CD4-positive, alpha-beta T cell (primary cell): ENCODE measurements at regions not wholly inside any gene's neighbourhood (a gene's known extent, or its start where the extent isn't known, plus 50 kb on each side); places are given as distances from the start of the nearest gene placed in this dataset.

Experiments
- ATAC-seq: fragments of 200-7000 bp; cut with Tn5 transposase; one replicate; pipeline ENCODE4 v1.10.0; 2022; ENCODE audit warnings: mild to moderate bottlenecking; ENCODE audit not compliant: poor library complexity
- CTCF ChIA-PET: fragments of 350-600 bp; sonication (Branson Sonifier 250); formaldehyde crosslinking; loops from one replicate; lab custom pipeline; 2021; ENCODE audit warnings: antibody characterized with exemption, inconsistent platforms; lab: Charles Lee
- POLR2A ChIA-PET: fragments of 350-600 bp; sonication (Branson Sonifier 250); formaldehyde crosslinking; loops from one replicate; lab custom pipeline; 2021; ENCODE audit warnings: antibody characterized with exemption, inconsistent platforms; lab: Charles Lee
- DNase-seq, 14 experiments: peaks; one replicate each; pipeline ENCODE4 v3.0.0-alpha.2; 2013 to 2020; ENCODE audit warnings: mixed read lengths in 2 of 14
- H3K27ac ChIP-seq, 2 donors: one replicate each; pipeline versions ENCODE4 v1.5.1 to v1.7.0; 2013; ENCODE audit warnings: low read length in 2 of 2, low read depth in 1 of 2, mild to moderate bottlenecking in 1 of 2
- H3K27me3 ChIP-seq, 2 experiments: 1 replicate in 1 of 2; 2 replicates in 1 of 2; pipeline versions ENCODE4 v1.6.1 to v1.7.0; 2013; ENCODE audit warnings: low read length in 2 of 2, control low read depth in 1 of 2, mild to moderate bottlenecking in 1 of 2, moderate library complexity in 1 of 2; ENCODE audit not compliant: insufficient read depth in 2 of 2, control insufficient read depth in 1 of 2
- H3K36me3 ChIP-seq: one replicate; pipeline ENCODE4 v1.6.1; 2013; ENCODE audit warnings: low read length, control low read depth; ENCODE audit not compliant: insufficient read depth
- H3K4me1 ChIP-seq: one replicate; pipeline ENCODE4 v1.6.1; 2013; ENCODE audit warnings: low read length, control low read depth; ENCODE audit not compliant: insufficient read depth
- H3K4me3 ChIP-seq: one replicate; pipeline ENCODE4 v1.5.1; 2013; ENCODE audit warnings: mild to moderate bottlenecking, low read length, moderate library complexity
- H3K9me3 ChIP-seq, 2 experiments: 1 replicate in 1 of 2; 2 replicates in 1 of 2; pipeline versions ENCODE4 v1.6.1 to v1.7.0; 2013; ENCODE audit warnings: low read length in 2 of 2, mild to moderate bottlenecking in 2 of 2, control low read depth in 1 of 2, moderate library complexity in 1 of 2; ENCODE audit not compliant: control insufficient read depth in 1 of 2, insufficient read depth in 1 of 2
- H3K27ac Mint-ChIP-seq: one replicate; pipeline ENCODE4 v1.8.0; 2020; ENCODE audit warnings: mixed read lengths
- H3K27me3 Mint-ChIP-seq: one replicate; pipeline ENCODE4 v1.8.0; 2021; ENCODE audit warnings: mixed read lengths
- H3K36me3 Mint-ChIP-seq: one replicate; pipeline ENCODE4 v1.8.0; 2021; ENCODE audit warnings: low read depth, mixed read lengths
- H3K4me1 Mint-ChIP-seq: one replicate; pipeline ENCODE4 v1.8.0; 2021; ENCODE audit warnings: low read depth, mixed read lengths
- H3K4me3 Mint-ChIP-seq: one replicate; pipeline ENCODE4 v1.8.0; 2020; ENCODE audit warnings: mild to moderate bottlenecking, mixed read lengths
- H3K9me3 Mint-ChIP-seq: one replicate; pipeline ENCODE4 v1.8.0; 2020; ENCODE audit warnings: mixed read lengths
- intact Hi-C, 2 experiments: fragments of 100-400 bp; cut with DNase I in 1 of 2; cut with micrococcal nuclease in 1 of 2; formaldehyde crosslinking; loops; one replicate each; pipeline versions ENCODE4 v1.15.1 to v1.9.0; 2023 to 2025; cut with DNase I, micrococcal nuclease
- TF ChIP-seq, protein P1 (sequence below): fragments of 200-600 bp; IDR thresholded peaks from one replicate; pipeline ENCODE4 v1.8.0; 2022; ENCODE audit warnings: antibody characterized with exemption, mild to moderate bottlenecking

DNA sequence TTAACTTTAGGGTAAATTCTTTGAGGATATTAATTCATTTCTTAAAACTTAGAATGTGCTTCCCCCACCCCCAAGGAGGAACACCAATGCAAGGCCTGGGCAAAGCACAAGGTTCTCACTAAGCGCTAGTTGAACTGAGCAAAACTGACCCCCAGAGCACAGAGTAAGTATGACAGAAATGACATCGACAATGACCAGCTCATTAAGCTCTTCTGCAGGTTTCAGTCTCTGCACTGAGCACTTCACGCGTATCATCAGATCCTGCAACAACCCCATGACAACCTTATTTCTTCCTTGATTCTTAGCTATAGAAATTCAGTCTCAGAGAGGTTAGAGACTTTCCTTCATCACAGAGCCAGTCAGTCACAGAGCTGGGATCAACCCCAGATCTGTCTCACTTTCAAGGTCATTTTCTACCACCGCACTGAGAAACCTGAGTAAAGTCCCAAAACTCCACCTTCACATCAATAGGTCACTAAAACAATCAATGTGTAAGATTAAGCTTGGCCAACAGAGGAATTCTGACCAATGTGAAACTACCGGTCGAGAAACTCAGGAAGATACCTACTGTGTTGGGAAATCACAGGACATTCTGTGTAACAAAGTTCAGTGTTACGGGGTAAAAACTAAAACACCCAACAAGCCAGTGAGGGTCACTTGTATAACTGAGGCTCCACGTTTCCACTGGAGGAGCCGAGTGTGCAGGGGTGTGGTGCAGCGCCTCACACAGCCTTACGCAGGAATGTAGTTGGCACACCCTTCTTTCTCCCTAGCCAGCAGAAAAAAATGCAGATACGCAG, 129.0 kb upstream of the FOXQ1 start:
- Mint-ChIP-seq H3K27ac (no peak overlapping the region), H3K4me3 (no peak overlapping the region), H3K36me3 (no peaks in the 10 kb centered on the region), H3K27me3 (peaks cover 18% of the 10 kb centered on the region), H3K4me1 (no peaks in the 10 kb centered on the region), H3K9me3 (no peaks in the 10 kb centered on the region)
- ChIA-PET POLR2A (no interaction called here), CTCF (no interaction called here)
- Histone ChIP-seq H3K4me1 (no peaks in the 10 kb centered on the region), H3K27me3 (peaks cover 3 to 4% of the 10 kb centered on the region in 2 experiments), H3K27ac (no peak overlapping the region), H3K9me3 (no peaks in the 10 kb centered on the region), H3K4me3 (no peak overlapping the region), H3K36me3 (no peaks in the 10 kb centered on the region)
- ATAC-seq (no peak), DNase-seq (no peak)
- TF ChIP-seq, protein P1, sequence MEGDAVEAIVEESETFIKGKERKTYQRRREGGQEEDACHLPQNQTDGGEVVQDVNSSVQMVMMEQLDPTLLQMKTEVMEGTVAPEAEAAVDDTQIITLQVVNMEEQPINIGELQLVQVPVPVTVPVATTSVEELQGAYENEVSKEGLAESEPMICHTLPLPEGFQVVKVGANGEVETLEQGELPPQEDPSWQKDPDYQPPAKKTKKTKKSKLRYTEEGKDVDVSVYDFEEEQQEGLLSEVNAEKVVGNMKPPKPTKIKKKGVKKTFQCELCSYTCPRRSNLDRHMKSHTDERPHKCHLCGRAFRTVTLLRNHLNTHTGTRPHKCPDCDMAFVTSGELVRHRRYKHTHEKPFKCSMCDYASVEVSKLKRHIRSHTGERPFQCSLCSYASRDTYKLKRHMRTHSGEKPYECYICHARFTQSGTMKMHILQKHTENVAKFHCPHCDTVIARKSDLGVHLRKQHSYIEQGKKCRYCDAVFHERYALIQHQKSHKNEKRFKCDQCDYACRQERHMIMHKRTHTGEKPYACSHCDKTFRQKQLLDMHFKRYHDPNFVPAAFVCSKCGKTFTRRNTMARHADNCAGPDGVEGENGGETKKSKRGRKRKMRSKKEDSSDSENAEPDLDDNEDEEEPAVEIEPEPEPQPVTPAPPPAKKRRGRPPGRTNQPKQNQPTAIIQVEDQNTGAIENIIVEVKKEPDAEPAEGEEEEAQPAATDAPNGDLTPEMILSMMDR = no peak
- intact Hi-C loops = no loop called here

DNA sequence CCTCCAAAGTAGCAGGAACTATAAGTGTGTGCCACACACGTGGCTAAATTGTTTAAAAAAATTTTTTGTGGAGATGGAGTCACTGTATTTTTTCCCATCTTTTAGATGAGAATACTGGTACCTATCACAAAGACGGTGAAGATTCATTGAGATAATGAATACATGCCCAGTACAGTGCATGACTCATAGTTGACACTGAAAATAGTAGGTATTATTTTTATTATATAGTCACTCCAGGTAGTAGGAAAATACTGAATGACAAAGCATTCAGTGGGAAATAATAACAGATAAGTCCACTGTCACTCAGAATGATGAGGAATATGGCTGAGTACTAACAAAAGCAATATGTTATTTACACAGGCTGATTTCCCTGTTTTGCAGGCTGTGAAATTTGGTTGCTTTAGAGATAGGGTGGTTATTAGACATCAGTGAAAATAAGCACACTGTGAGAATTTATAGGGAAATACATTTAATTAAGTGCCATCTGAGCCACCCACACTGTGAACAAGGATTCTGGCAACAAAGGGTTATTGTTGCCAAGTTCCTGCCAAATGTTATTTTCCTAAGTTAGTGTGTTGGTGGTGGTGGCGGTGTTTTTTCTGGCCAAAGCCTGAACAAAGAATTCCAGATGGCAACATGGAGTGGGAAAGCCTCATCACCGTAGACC, 129.8 kb upstream of the FOXQ1 start:
- Histone ChIP-seq H3K4me1 (no peaks in the 10 kb centered on the region), H3K9me3 (no peaks in the 10 kb centered on the region), H3K36me3 (no peaks in the 10 kb centered on the region), H3K27me3 (peaks cover 4 to 6% of the 10 kb centered on the region in 2 experiments), H3K4me3 (no peak overlapping the region), H3K27ac (no peak overlapping the region)
- Mint-ChIP-seq H3K4me1 (no peaks in the 10 kb centered on the region), H3K27me3 (peaks cover 24% of the 10 kb centered on the region), H3K9me3 (no peaks in the 10 kb centered on the region), H3K36me3 (no peaks in the 10 kb centered on the region), H3K4me3 (no peak overlapping the region), H3K27ac (no peak overlapping the region)
- DNase-seq (no peak), ATAC-seq (no peak)
- intact Hi-C loops = no loop called here
- TF ChIP-seq, protein P1 = no peak
- CTCF ChIA-PET = no interaction called here
- POLR2A ChIA-PET = no interaction called here

DNA sequence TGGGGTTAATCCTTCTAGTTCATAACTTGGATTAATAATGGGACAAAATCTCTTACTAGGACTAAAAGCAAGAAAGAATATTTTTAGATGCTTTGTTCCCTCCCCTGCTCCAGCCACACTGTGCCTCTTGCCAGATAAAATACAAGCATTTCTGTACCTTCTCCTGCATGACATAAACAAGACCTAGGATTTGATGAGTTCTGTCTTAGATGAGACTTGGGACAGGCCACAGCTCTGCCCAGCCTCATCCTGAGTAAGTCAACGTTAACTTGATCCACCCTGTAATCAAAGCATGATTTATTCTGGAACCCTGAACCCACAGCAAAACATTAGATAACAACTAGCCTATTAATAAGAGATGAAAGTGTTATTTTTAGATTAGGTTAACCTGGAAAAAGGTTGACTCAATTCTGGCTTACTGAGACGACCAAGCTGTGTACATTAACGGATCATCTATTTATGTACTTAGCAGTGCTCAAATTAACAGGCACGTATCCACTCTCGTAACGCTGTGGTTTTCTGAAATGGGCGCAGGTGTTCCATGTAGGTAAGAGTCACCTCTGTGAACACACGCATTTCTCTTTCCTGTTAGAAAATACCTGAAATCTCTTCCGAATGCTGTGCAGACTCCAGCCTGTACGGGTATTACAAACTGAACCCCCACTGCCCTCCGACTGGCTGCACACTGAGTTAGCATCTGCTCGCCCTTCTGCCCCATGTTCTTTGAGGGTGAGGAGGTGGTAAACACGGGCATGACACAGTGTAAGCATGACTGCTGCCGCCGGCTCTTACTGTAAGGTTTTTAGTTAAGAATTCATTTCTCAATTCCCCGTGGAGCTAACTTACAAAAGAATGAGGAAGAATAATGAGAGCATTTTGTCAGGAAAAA, 132.1 kb upstream of the FOXQ1 start:
- DNase-seq (no peak), ATAC-seq (no peak)
- no peak overlapping the region for H3K27ac ChIP-seq
- Mint-ChIP-seq H3K4me1 (no peaks in the 10 kb centered on the region), H3K27me3 (peaks cover 26% of the 10 kb centered on the region), H3K36me3 (no peaks in the 10 kb centered on the region), H3K27ac (no peak overlapping the region), H3K9me3 (no peaks in the 10 kb centered on the region), H3K4me3 (no peak overlapping the region)
- no peaks in the 10 kb centered on the region for H3K36me3 ChIP-seq
- intact Hi-C loops = no loop called here
- TF ChIP-seq, protein P1 = no peak
- CTCF ChIA-PET = no interaction called here
- H3K27me3 ChIP-seq = peaks cover 7 to 12% of the 10 kb centered on the region in 2 experiments
- POLR2A ChIA-PET = no interaction called here
- H3K9me3 ChIP-seq = no peaks in the 10 kb centered on the region
- H3K4me3 ChIP-seq = no peak overlapping the region
- H3K4me1 ChIP-seq = no peaks in the 10 kb centered on the region
